GM23338 (cell line): ENCODE measurements at regions not wholly inside any gene's neighbourhood (a gene's known extent, or its start where the extent isn't known, plus 50 kb on each side); places are given as distances from the start of the nearest gene placed in this dataset.

ENCODE experiments used
- CTCF ChIP-seq, 2 experiments: fragments of 200-600 bp in 1 of 2; sonication (generic) in 1 of 2; conservative IDR thresholded peaks; 2 replicates each; pipeline versions ENCODE4 v1.5.1 to v1.6.1; 2016 to 2017; ENCODE audit warnings: antibody characterized with exemption in 2 of 2, low read depth in 2 of 2, mild to moderate bottlenecking in 2 of 2, moderate library complexity in 1 of 2
- TF ChIP-seq, protein P1 (sequence below): IDR thresholded peaks from one replicate; pipeline ENCODE4 v1.6.1; 2018; ENCODE audit warnings: antibody characterized with exemption; ENCODE audit not compliant: unreplicated experiment

- TF ChIP-seq CTCF (conservative IDR thresholded peaks at IDR 0.05; ENCODE audit: low read depth in 2 of 2) = no peak
- TF ChIP-seq, protein P1, sequence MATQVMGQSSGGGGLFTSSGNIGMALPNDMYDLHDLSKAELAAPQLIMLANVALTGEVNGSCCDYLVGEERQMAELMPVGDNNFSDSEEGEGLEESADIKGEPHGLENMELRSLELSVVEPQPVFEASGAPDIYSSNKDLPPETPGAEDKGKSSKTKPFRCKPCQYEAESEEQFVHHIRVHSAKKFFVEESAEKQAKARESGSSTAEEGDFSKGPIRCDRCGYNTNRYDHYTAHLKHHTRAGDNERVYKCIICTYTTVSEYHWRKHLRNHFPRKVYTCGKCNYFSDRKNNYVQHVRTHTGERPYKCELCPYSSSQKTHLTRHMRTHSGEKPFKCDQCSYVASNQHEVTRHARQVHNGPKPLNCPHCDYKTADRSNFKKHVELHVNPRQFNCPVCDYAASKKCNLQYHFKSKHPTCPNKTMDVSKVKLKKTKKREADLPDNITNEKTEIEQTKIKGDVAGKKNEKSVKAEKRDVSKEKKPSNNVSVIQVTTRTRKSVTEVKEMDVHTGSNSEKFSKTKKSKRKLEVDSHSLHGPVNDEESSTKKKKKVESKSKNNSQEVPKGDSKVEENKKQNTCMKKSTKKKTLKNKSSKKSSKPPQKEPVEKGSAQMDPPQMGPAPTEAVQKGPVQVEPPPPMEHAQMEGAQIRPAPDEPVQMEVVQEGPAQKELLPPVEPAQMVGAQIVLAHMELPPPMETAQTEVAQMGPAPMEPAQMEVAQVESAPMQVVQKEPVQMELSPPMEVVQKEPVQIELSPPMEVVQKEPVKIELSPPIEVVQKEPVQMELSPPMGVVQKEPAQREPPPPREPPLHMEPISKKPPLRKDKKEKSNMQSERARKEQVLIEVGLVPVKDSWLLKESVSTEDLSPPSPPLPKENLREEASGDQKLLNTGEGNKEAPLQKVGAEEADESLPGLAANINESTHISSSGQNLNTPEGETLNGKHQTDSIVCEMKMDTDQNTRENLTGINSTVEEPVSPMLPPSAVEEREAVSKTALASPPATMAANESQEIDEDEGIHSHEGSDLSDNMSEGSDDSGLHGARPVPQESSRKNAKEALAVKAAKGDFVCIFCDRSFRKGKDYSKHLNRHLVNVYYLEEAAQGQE = no peak
These were observed 139.9 kb upstream of the AKR1E2 start for GRCh38 chr10:4685904-4686643.
